Aorta (tissue), 5 donors: ENCODE measurements at regions not wholly inside any gene's neighbourhood (a gene's known extent, or its start where the extent isn't known, plus 50 kb on each side); places are given as distances from the start of the nearest gene placed in this dataset.

ENCODE experiments used
- ATAC-seq: fragments of 200-7000 bp; cut with Tn5 transposase; one replicate; pipeline ENCODE4 v1.9.1; 2022; ENCODE audit warnings: moderate library complexity; ENCODE audit not compliant: low FRiP score
- DNase-seq, 2 donors: peaks; one replicate each; pipeline ENCODE4 v3.0.0-alpha.2; 2020
- H3K27ac ChIP-seq, 2 donors: one replicate each; pipeline ENCODE4 v1.5.1; 2013; ENCODE audit warnings: low read length in 2 of 2, mild to moderate bottlenecking in 2 of 2, moderate library complexity in 2 of 2, control low read depth in 1 of 2, inconsistent platforms in 1 of 2, low read depth in 1 of 2
- H3K27me3 ChIP-seq, 2 donors: one replicate each; pipeline ENCODE4 v1.6.1; 2013; ENCODE audit warnings: control low read depth in 1 of 2, low read length in 1 of 2, mild to moderate bottlenecking in 1 of 2, moderate library complexity in 1 of 2; ENCODE audit not compliant: insufficient read depth in 2 of 2, control insufficient read depth in 1 of 2
- H3K36me3 ChIP-seq, 2 donors: one replicate each; pipeline ENCODE4 v1.6.1; 2013; ENCODE audit warnings: control low read depth in 1 of 2, low read length in 1 of 2, mild to moderate bottlenecking in 1 of 2; ENCODE audit not compliant: insufficient read depth in 2 of 2, control insufficient read depth in 1 of 2
- H3K4me1 ChIP-seq, 2 donors: one replicate each; pipeline ENCODE4 v1.6.1; 2013; ENCODE audit warnings: low read length in 2 of 2, control low read depth in 1 of 2, mild to moderate bottlenecking in 1 of 2, moderate library complexity in 1 of 2; ENCODE audit not compliant: insufficient read depth in 2 of 2, control insufficient read depth in 1 of 2
- H3K4me3 ChIP-seq, 2 donors: one replicate each; pipeline ENCODE4 v1.5.1; 2013; ENCODE audit warnings: low read length in 2 of 2, control low read depth in 1 of 2, mild to moderate bottlenecking in 1 of 2
- H3K9me3 ChIP-seq: one replicate; pipeline ENCODE4 v1.6.1; 2013; ENCODE audit warnings: mild to moderate bottlenecking, low read length; ENCODE audit not compliant: control insufficient read depth
- WGBS, 2 donors: extraction: QIAGEN DNeasy Blood & Tissue Kit; methylation state at CpG; one replicate each; pipeline ENCODE4 v1.1.7; 2013; 5-methylcytosine and 5-hydroxymethylcytosine counted together
- intact Hi-C, 2 donors: fragments of 100-400 bp; cut with DNase I; formaldehyde crosslinking; loops; one replicate each; pipeline versions ENCODE4 v1.14.2 to v1.15.0; 2022
- donor health status: healthy with polysubstance abuse.
- donor health status: Bipolar disorder and iron deficiency.
- donor health status: DM: no; HTN: no; CAD: no.
- donor health status: DM: no; HTN: no; CAD: no.
- donor health status: DM: yes; HTN: yes; CAD: no.

GRCh38 chr14:71712478-71712877, 219.8 kb upstream of the RGS6 start:
- Histone ChIP-seq H3K4me3 (no peak overlapping the region), H3K4me1 (peaks cover 2 to 8% of the 10 kb centered on the region in 2 donors), H3K9me3 (no peaks in the 10 kb centered on the region), H3K27ac (peak overlapping the region in 1 of 2 donors; percentile 54), H3K36me3 (no peaks in the 10 kb centered on the region), H3K27me3 (no peaks in the 10 kb centered on the region)
- intact Hi-C loops, result loop anchor here in 1 of 2 donors (10.0 kb wide), 1 partner anchor 58 kb away; no protein-coding TSS in a partner anchor
- 43 to 51% methylated on average over 2 of the region's 2 CpGs for WGBS, 2 donors
- ATAC-seq, result no peak
- no peak for DNase-seq

GRCh38 chr14:71713016-71713415, 219.2 kb upstream of the RGS6 start:
- no peaks in the 10 kb centered on the region for H3K27me3 ChIP-seq
- 94 to 97% methylated on average over 1 of the region's 1 CpG for WGBS, 2 donors
- no peaks in the 10 kb centered on the region for H3K36me3 ChIP-seq
- DNase-seq, result no peak
- no peak for ATAC-seq
- H3K4me3 ChIP-seq, result no peak overlapping the region
- peak overlapping the region in 1 of 2 donors; percentile 54 for H3K27ac ChIP-seq
- H3K4me1 ChIP-seq, result peaks cover 2 to 8% of the 10 kb centered on the region in 2 donors
- no peaks in the 10 kb centered on the region for H3K9me3 ChIP-seq
- intact Hi-C loops, result loop anchor here in 1 of 2 donors (10.0 kb wide), 1 partner anchor 58 kb away; no protein-coding TSS in a partner anchor

GRCh38 chr14:71713451-71713850, 218.8 kb upstream of the RGS6 start:
- Histone ChIP-seq H3K4me1 (peaks cover 2 to 8% of the 10 kb centered on the region in 2 donors), H3K9me3 (no peaks in the 10 kb centered on the region), H3K4me3 (no peak overlapping the region), H3K36me3 (no peaks in the 10 kb centered on the region), H3K27ac (peak overlapping the region in 1 of 2 donors; percentile 71), H3K27me3 (no peaks in the 10 kb centered on the region)
- intact Hi-C loops, result loop anchor here in 1 of 2 donors (10.0 kb wide), 1 partner anchor 59 kb away; no protein-coding TSS in a partner anchor
- WGBS, 2 donors, result 84 to 94% methylated on average over 1 of the region's 1 CpG
- no peak for ATAC-seq
- DNase-seq, result no peak

- DNase-seq (no peak), ATAC-seq (no peak)
- Histone ChIP-seq H3K27me3 (no peaks in the 10 kb centered on the region), H3K4me3 (no peak overlapping the region), H3K9me3 (no peaks in the 10 kb centered on the region), H3K36me3 (no peaks in the 10 kb centered on the region), H3K4me1 (peaks cover 2 to 8% of the 10 kb centered on the region in 2 donors), H3K27ac (no peak overlapping the region)
- intact Hi-C loops, result loop anchor here in 1 of 2 donors (10.0 kb wide), 1 partner anchor 59 kb away; no protein-coding TSS in a partner anchor
- 44 to 59% methylated on average over 1 of the region's 1 CpG for WGBS, 2 donors
Observed at GRCh38 chr14:71714225-71714624, 218.0 kb upstream of the RGS6 start.

GRCh38 chr14:71716041-71716772, 216.0 kb upstream of the RGS6 start:
- intact Hi-C loops, result loop anchor here in 1 of 2 donors (10.0 kb wide), 1 partner anchor 61 kb away; no protein-coding TSS in a partner anchor
- DNase-seq, result no peak
- Histone ChIP-seq H3K4me1 (peaks cover 2 to 5% of the 10 kb centered on the region in 2 donors), H3K27me3 (no peaks in the 10 kb centered on the region), H3K9me3 (no peaks in the 10 kb centered on the region), H3K27ac (no peak overlapping the region), H3K4me3 (no peak overlapping the region), H3K36me3 (no peaks in the 10 kb centered on the region)
- WGBS, 2 donors, result 86 to 87% methylated on average over 6 of the region's 6 CpGs
- no peak for ATAC-seq

GRCh38 chr14:71720978-71721624, 211.1 kb upstream of the RGS6 start:
- H3K27me3 ChIP-seq, result no peaks in the 10 kb centered on the region
- no peak for DNase-seq
- WGBS, 2 donors, result 90% methylated on average over 9 of the region's 9 CpGs
- H3K36me3 ChIP-seq, result peaks cover 2 to 6% of the 10 kb centered on the region in 2 donors
- H3K4me3 ChIP-seq, result no peak overlapping the region
- intact Hi-C loops, result loop anchor here in 1 of 2 donors (10.0 kb wide), 1 partner anchor 136 kb away; no protein-coding TSS in a partner anchor
- no peak overlapping the region for H3K27ac ChIP-seq
- no peaks in the 10 kb centered on the region for H3K9me3 ChIP-seq
- peak; percentile 74 for ATAC-seq
- H3K4me1 ChIP-seq, result peaks cover 2 to 3% of the 10 kb centered on the region in 2 donors

- H3K9me3 ChIP-seq, result no peaks in the 10 kb centered on the region
- peak; percentile 80 for ATAC-seq
- whole genome bisulfite sequencing, 2 donors, result 0 to 7% methylated on average over 3 of the region's 3 CpGs
- intact Hi-C loops, result loop anchor here in 1 of 2 donors (10.0 kb wide), 1 partner anchor 137 kb away; no protein-coding TSS in a partner anchor
- DNase-seq, result peak in 1 of 2 donors; percentile 76
- H3K4me3 ChIP-seq, result no peak overlapping the region
- peak overlapping the region in 1 of 2 donors; percentile 20 for H3K27ac ChIP-seq
- H3K4me1 ChIP-seq, result peaks cover 2 to 3% of the 10 kb centered on the region in 2 donors
- H3K36me3 ChIP-seq, result peaks cover 2 to 6% of the 10 kb centered on the region in 2 donors
- no peaks in the 10 kb centered on the region for H3K27me3 ChIP-seq
Observed at GRCh38 chr14:71721791-71722190, 210.4 kb upstream of the RGS6 start.

- ATAC-seq, result no peak
- H3K27ac ChIP-seq, result no peak overlapping the region
- H3K9me3 ChIP-seq, result no peaks in the 10 kb centered on the region
- H3K4me3 ChIP-seq, result no peak overlapping the region
- no peak for DNase-seq
- 95 to 96% methylated on average over 6 of the region's 6 CpGs for WGBS, 2 donors
- H3K36me3 ChIP-seq, result peaks cover 2 to 6% of the 10 kb centered on the region in 2 donors
- no peaks in the 10 kb centered on the region for H3K27me3 ChIP-seq
- intact Hi-C loops, result loop anchor here in 1 of 2 donors (10.0 kb wide), 1 partner anchor 138 kb away; no protein-coding TSS in a partner anchor
- peaks cover 2 to 3% of the 10 kb centered on the region in 2 donors for H3K4me1 ChIP-seq
Observed at GRCh38 chr14:71722885-71723284, 209.3 kb upstream of the RGS6 start.
